HEK293 (cell line): ENCODE measurements at regions not wholly inside any gene's neighbourhood (a gene's known extent, or its start where the extent isn't known, plus 50 kb on each side); places are given as distances from the start of the nearest gene placed in this dataset.

Source experiments
- CTCF ChIA-PET: fragments of 350-600 bp; formaldehyde crosslinking; extraction: SDS; loops from one replicate; lab custom pipeline; 2021; ENCODE audit warnings: antibody characterized with exemption; lab: Yijun Ruan, JAX
- POLR2A ChIA-PET: fragments of 300-600 bp; formaldehyde crosslinking; extraction: SDS; loops from one replicate; lab custom pipeline; 2020; ENCODE audit warnings: antibody characterized with exemption, inconsistent platforms; lab: Yijun Ruan, JAX
- H3K27ac ChIP-seq: fragments of 200-500 bp; sonication (Bioruptor generic); 2 replicates; pipeline ENCODE4 v1.5.1; 2014; ENCODE audit warnings: low read depth, low read length, control low read depth, inconsistent platforms; ENCODE audit errors: extremely low read depth
- H3K36me3 ChIP-seq, 2 experiments: fragments of 200-500 bp in 1 of 2; sonication (Bioruptor generic) in 1 of 2; 1 replicate in 1 of 2; 2 replicates in 1 of 2; pipeline ENCODE4 v1.5.1; 2014 to 2017; ENCODE audit warnings: inconsistent platforms in 2 of 2, low read length in 2 of 2; ENCODE audit not compliant: control insufficient read depth in 2 of 2, insufficient read depth in 1 of 2
- H3K4me1 ChIP-seq: fragments of 200-500 bp; sonication (Bioruptor generic); 2 replicates; pipeline ENCODE4 v1.5.1; 2014; ENCODE audit warnings: mild to moderate bottlenecking, low read length, inconsistent platforms; ENCODE audit not compliant: control insufficient read depth, insufficient read depth
- H3K4me3 ChIP-seq: 2 replicates; pipeline ENCODE4 v1.5.1; 2011; ENCODE audit warnings: low read depth, mild to moderate bottlenecking, control low read depth, low read length, moderate library complexity
- H3K9me3 ChIP-seq: fragments of 200-500 bp; sonication (Bioruptor generic); 2 replicates; pipeline ENCODE4 v1.5.1; 2014; ENCODE audit warnings: low read depth, low read length, inconsistent platforms; ENCODE audit not compliant: control insufficient read depth, insufficient read depth
- BCL11A ChIP-seq: fragments of 450-650 bp; formaldehyde crosslinking; IDR thresholded peaks from 2 replicates; pipeline ENCODE4 v1.5.1; 2016; ENCODE audit warnings: low read depth, missing biosample characterization, missing genetic modification characterization
- BCL11B ChIP-seq: fragments of 450-650 bp; formaldehyde crosslinking; IDR thresholded peaks from 2 replicates; pipeline ENCODE4 v1.5.1; 2016; ENCODE audit warnings: low read depth, missing biosample characterization, missing genetic modification characterization
- FEZF1 ChIP-seq: fragments of 450-650 bp; formaldehyde crosslinking; IDR thresholded peaks from 2 replicates; pipeline ENCODE4 v1.5.1; 2016; ENCODE audit warnings: missing biosample characterization, missing genetic modification characterization
- GLIS1 ChIP-seq: fragments of 450-650 bp; formaldehyde crosslinking; IDR thresholded peaks from 2 replicates; pipeline ENCODE4 v1.5.1; 2016; ENCODE audit warnings: missing biosample characterization, missing genetic modification characterization
- ZFP37 ChIP-seq: fragments of 450-650 bp; formaldehyde crosslinking; IDR thresholded peaks from 2 replicates; pipeline ENCODE4 v1.5.1; 2016; ENCODE audit warnings: missing biosample characterization, missing genetic modification characterization
- ZFP41 ChIP-seq: fragments of 450-650 bp; formaldehyde crosslinking; IDR thresholded peaks from 2 replicates; pipeline ENCODE4 v1.5.1; 2016; ENCODE audit warnings: missing biosample characterization, missing genetic modification characterization, borderline replicate concordance
- ZNF221 ChIP-seq: fragments of 450-650 bp; formaldehyde crosslinking; IDR thresholded peaks from 2 replicates; pipeline ENCODE4 v1.5.1; 2017; ENCODE audit warnings: missing biosample characterization, missing genetic modification characterization, borderline replicate concordance
- ZNF223 ChIP-seq: fragments of 450-650 bp; formaldehyde crosslinking; IDR thresholded peaks from 2 replicates; pipeline ENCODE4 v1.5.1; 2016; ENCODE audit warnings: missing biosample characterization, missing genetic modification characterization
- ZNF266 ChIP-seq: fragments of 450-650 bp; formaldehyde crosslinking; IDR thresholded peaks from 2 replicates; pipeline ENCODE4 v1.5.1; 2016; ENCODE audit warnings: missing biosample characterization, missing genetic modification characterization, low read depth
- ZNF391 ChIP-seq: fragments of 450-650 bp; formaldehyde crosslinking; IDR thresholded peaks from 2 replicates; pipeline ENCODE4 v1.5.1; 2016; ENCODE audit warnings: low read depth, missing biosample characterization, missing genetic modification characterization, borderline replicate concordance
- ZNF558 ChIP-seq: fragments of 450-650 bp; formaldehyde crosslinking; IDR thresholded peaks from 2 replicates; pipeline ENCODE4 v1.5.1; 2016; ENCODE audit warnings: missing biosample characterization, missing genetic modification characterization
- ZNF626 ChIP-seq: fragments of 450-650 bp; sonication (Bioruptor Pico); formaldehyde crosslinking; IDR thresholded peaks from 2 replicates; pipeline ENCODE4 v1.5.1; 2018; ENCODE audit warnings: missing biosample characterization, missing genetic modification characterization, inconsistent platforms
- ZNF830 ChIP-seq: fragments of 450-650 bp; IDR thresholded peaks from 2 replicates; pipeline ENCODE4 v1.5.0; 2018; ENCODE audit warnings: missing biosample characterization, missing genetic modification characterization, low read depth, mild to moderate bottlenecking, moderate library complexity
- TF ChIP-seq, protein P1 (sequence below): fragments of 450-650 bp; formaldehyde crosslinking; IDR thresholded peaks from 2 replicates; pipeline ENCODE4 v1.5.1; 2016; ENCODE audit warnings: missing biosample characterization, missing genetic modification characterization
- TF ChIP-seq, protein P2 (sequence below): fragments of 450-650 bp; formaldehyde crosslinking; IDR thresholded peaks from 2 replicates; pipeline ENCODE4 v1.5.1; 2016; ENCODE audit warnings: missing biosample characterization, missing genetic modification characterization
- TF ChIP-seq, protein P3 (sequence below): sonication (generic); formaldehyde crosslinking; IDR thresholded peaks from 2 replicates; pipeline ENCODE4 v1.8.1; 2022; ENCODE audit warnings: mild to moderate bottlenecking, moderate library complexity, missing genetic modification reagents
- TF ChIP-seq, protein P4 (sequence below): fragments of 450-650 bp; formaldehyde crosslinking; IDR thresholded peaks from 2 replicates; pipeline ENCODE4 v1.5.1; 2016; ENCODE audit warnings: missing biosample characterization, missing genetic modification characterization, borderline replicate concordance

DNA sequence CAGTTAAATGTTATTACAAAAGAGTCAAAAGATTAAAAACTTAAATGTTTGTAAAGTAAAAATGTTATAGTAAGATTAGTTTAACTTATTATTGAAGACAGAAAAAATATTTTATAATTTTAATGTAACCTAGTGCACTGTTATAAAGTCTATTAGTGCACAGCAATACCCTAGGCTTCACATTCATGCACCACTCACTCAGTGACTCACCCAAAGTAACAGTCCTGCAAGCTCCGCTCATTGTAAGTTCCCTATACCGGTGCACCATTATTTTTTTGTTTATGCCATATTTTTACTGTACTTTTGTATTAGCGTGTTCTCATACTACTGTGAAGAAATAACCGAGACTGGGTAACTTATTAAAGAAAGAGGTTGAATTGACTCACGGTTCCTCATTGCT is 759.7 kb upstream of the CDH7 start:
- no peaks in the 10 kb centered on the region for H3K4me1 ChIP-seq
- TF ChIP-seq, protein P1, sequence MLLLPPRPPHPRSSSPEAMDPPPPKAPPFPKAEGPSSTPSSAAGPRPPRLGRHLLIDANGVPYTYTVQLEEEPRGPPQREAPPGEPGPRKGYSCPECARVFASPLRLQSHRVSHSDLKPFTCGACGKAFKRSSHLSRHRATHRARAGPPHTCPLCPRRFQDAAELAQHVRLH (tag by site-specific recombination): no peak
- TF ChIP-seq, all 188 proteins: peak for 0
- Histone ChIP-seq H3K4me3 (no peak overlapping the region), H3K27ac (no peak overlapping the region), H3K36me3 (no peaks in the 10 kb centered on the region), H3K9me3 (no peaks in the 10 kb centered on the region)
- ChIA-PET POLR2A (no interaction called here), CTCF (no interaction called here)

DNA sequence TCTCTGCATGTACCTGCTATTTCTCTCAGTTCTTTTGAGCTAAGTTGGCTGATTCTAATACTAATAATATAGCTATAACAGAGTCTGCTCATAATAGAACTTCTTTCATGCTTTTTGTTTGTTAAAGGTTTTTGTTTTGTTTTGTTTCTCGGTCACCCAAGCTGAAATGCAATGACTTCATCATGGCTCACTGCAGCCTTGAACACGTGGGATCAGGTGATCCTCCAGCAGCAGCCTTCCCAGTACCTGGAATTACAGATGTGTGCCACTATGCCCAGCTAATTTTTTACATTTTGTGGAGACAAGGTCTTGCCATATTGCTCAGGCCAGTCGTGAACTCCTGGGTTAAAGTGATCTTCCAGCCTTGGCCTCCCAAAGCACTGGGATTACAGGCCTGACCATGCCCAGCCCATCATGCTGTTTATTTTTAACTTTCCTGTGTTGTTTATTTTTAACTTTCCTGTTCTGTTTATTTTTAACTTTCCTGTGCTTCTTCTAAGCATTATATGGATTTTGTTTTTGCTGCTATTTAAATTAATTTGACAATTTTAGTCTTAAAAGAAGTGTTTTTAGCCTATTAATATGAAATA is 763.8 kb upstream of the CDH7 start:
- TF ChIP-seq ZNF626 (tag by site-specific recombination) (no peak), ZNF223 (tag by site-specific recombination) (no peak), ZNF830 (tag by site-specific recombination) (no peak), ZFP41 (tag by site-specific recombination) (no peak), ZNF266 (tag by site-specific recombination) (no peak), ZNF558 (tag by site-specific recombination) (no peak), GLIS1 (tag by site-specific recombination) (no peak), BCL11A (tag by site-specific recombination) (no peak), ZNF391 (tag by site-specific recombination) (no peak), ZFP37 (tag by site-specific recombination) (no peak), ZNF221 (no peak), FEZF1 (no peak), BCL11B (tag by site-specific recombination) (no peak)
- TF ChIP-seq, protein P2, sequence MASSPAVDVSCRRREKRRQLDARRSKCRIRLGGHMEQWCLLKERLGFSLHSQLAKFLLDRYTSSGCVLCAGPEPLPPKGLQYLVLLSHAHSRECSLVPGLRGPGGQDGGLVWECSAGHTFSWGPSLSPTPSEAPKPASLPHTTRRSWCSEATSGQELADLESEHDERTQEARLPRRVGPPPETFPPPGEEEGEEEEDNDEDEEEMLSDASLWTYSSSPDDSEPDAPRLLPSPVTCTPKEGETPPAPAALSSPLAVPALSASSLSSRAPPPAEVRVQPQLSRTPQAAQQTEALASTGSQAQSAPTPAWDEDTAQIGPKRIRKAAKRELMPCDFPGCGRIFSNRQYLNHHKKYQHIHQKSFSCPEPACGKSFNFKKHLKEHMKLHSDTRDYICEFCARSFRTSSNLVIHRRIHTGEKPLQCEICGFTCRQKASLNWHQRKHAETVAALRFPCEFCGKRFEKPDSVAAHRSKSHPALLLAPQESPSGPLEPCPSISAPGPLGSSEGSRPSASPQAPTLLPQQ (tag by site-specific recombination): no peak
- TF ChIP-seq, protein P3, sequence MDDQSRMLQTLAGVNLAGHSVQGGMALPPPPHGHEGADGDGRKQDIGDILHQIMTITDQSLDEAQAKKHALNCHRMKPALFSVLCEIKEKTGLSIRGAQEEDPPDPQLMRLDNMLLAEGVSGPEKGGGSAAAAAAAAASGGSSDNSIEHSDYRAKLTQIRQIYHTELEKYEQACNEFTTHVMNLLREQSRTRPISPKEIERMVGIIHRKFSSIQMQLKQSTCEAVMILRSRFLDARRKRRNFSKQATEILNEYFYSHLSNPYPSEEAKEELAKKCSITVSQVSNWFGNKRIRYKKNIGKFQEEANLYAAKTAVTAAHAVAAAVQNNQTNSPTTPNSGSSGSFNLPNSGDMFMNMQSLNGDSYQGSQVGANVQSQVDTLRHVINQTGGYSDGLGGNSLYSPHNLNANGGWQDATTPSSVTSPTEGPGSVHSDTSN (CRISPR knock-in tag): no peak
- TF ChIP-seq, protein P4, sequence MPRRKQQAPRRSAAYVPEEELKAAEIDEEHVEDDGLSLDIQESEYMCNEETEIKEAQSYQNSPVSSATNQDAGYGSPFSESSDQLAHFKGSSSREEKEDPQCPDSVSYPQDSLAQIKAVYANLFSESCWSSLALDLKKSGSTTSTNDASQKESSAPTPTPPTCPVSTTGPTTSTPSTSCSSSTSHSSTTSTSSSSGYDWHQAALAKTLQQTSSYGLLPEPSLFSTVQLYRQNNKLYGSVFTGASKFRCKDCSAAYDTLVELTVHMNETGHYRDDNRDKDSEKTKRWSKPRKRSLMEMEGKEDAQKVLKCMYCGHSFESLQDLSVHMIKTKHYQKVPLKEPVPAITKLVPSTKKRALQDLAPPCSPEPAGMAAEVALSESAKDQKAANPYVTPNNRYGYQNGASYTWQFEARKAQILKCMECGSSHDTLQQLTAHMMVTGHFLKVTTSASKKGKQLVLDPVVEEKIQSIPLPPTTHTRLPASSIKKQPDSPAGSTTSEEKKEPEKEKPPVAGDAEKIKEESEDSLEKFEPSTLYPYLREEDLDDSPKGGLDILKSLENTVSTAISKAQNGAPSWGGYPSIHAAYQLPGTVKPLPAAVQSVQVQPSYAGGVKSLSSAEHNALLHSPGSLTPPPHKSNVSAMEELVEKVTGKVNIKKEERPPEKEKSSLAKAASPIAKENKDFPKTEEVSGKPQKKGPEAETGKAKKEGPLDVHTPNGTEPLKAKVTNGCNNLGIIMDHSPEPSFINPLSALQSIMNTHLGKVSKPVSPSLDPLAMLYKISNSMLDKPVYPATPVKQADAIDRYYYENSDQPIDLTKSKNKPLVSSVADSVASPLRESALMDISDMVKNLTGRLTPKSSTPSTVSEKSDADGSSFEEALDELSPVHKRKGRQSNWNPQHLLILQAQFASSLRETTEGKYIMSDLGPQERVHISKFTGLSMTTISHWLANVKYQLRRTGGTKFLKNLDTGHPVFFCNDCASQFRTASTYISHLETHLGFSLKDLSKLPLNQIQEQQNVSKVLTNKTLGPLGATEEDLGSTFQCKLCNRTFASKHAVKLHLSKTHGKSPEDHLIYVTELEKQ (tag by site-specific recombination): no peak
- TF ChIP-seq, all 188 proteins: peak for 0
- POLR2A ChIA-PET: no interaction called here

More for the DNA sequence above, 763.8 kb upstream of the CDH7 start:
- no peaks in the 10 kb centered on the region for H3K36me3 ChIP-seq
- no peaks in the 10 kb centered on the region for H3K9me3 ChIP-seq
- CTCF ChIA-PET: no interaction called here
- H3K27ac ChIP-seq: no peak overlapping the region
- no peak overlapping the region for H3K4me3 ChIP-seq
- H3K4me1 ChIP-seq: no peaks in the 10 kb centered on the region
